ENCODE measurements at regions not wholly inside any gene's neighbourhood (a gene's known extent, or its start where the extent isn't known, plus 50 kb on each side); places are given as distances from the start of the nearest gene placed in this dataset.

- no peaks in the 10 kb centered on the region for H3K9me3 ChIP-seq (ENCODE audit: control insufficient read depth in 2 of 3, insufficient read depth in 1 of 3, low read length in 3 of 3)
- no peak overlapping the region for H3K27ac ChIP-seq (ENCODE audit: low read depth in 2 of 2, low read length in 2 of 2)
- peaks cover 0 to 17% (median 7%) of the 10 kb centered on the region in 3 donors for H3K4me1 ChIP-seq (ENCODE audit: control insufficient read depth in 2 of 3, insufficient read depth in 2 of 3, low read depth in 1 of 3, low read length in 3 of 3)
- no peak overlapping the region for H3K4me3 ChIP-seq (ENCODE audit: low read length in 3 of 3)
- no peaks in the 10 kb centered on the region for H3K36me3 ChIP-seq (ENCODE audit: control insufficient read depth in 2 of 3, insufficient read depth in 3 of 3, low read length in 3 of 3)
- FAIRE-seq: no peak
- intact Hi-C loops (cut with DNase I): no loop called here
- H3K9ac ChIP-seq (ENCODE audit: low read length in 3 of 3): no peak overlapping the region
- TF ChIP-seq, protein P1, sequence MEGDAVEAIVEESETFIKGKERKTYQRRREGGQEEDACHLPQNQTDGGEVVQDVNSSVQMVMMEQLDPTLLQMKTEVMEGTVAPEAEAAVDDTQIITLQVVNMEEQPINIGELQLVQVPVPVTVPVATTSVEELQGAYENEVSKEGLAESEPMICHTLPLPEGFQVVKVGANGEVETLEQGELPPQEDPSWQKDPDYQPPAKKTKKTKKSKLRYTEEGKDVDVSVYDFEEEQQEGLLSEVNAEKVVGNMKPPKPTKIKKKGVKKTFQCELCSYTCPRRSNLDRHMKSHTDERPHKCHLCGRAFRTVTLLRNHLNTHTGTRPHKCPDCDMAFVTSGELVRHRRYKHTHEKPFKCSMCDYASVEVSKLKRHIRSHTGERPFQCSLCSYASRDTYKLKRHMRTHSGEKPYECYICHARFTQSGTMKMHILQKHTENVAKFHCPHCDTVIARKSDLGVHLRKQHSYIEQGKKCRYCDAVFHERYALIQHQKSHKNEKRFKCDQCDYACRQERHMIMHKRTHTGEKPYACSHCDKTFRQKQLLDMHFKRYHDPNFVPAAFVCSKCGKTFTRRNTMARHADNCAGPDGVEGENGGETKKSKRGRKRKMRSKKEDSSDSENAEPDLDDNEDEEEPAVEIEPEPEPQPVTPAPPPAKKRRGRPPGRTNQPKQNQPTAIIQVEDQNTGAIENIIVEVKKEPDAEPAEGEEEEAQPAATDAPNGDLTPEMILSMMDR (IDR thresholded peaks at IDR 0.05; ENCODE audit: borderline replicate concordance, extremely low read depth, insufficient read depth): no peak
- no peaks in the 10 kb centered on the region for H3K27me3 ChIP-seq (ENCODE audit: control insufficient read depth, insufficient read depth, low read length)
- DNase-seq: no peak
Measured at GRCh38 chr13:32961724-32962123, 54.5 kb upstream of the KL start.

- no peaks in the 10 kb centered on the region for H3K9me3 ChIP-seq (ENCODE audit: control insufficient read depth in 2 of 3, insufficient read depth in 1 of 3, low read length in 3 of 3)
- H3K27ac ChIP-seq (ENCODE audit: low read depth in 2 of 2, low read length in 2 of 2): no peak overlapping the region
- no peaks in the 10 kb centered on the region for H3K27me3 ChIP-seq (ENCODE audit: control insufficient read depth, insufficient read depth, low read length)
- TF ChIP-seq, protein P1 (IDR thresholded peaks at IDR 0.05; ENCODE audit: borderline replicate concordance, extremely low read depth, insufficient read depth): no peak
- H3K9ac ChIP-seq (ENCODE audit: low read length in 3 of 3): no peak overlapping the region
- FAIRE-seq (no peak), DNase-seq (no peak)
- intact Hi-C loops (cut with DNase I): no loop called here
- H3K4me3 ChIP-seq (ENCODE audit: low read length in 3 of 3): no peak overlapping the region
- no peaks in the 10 kb centered on the region for H3K36me3 ChIP-seq (ENCODE audit: control insufficient read depth in 2 of 3, insufficient read depth in 3 of 3, low read length in 3 of 3)
- peaks cover 0 to 11% (median 5%) of the 10 kb centered on the region in 3 donors for H3K4me1 ChIP-seq (ENCODE audit: control insufficient read depth in 2 of 3, insufficient read depth in 2 of 3, low read depth in 1 of 3, low read length in 3 of 3)
Measured at GRCh38 chr13:32962342-32962741, 53.9 kb upstream of the KL start.

- TF ChIP-seq, protein P1 (IDR thresholded peaks at IDR 0.05; ENCODE audit: borderline replicate concordance, extremely low read depth, insufficient read depth): no peak
- Histone ChIP-seq H3K9ac (ENCODE audit: low read length in 3 of 3) (no peak overlapping the region), H3K27ac (ENCODE audit: low read depth in 2 of 2, low read length in 2 of 2) (no peak overlapping the region), H3K4me1 (ENCODE audit: control insufficient read depth in 2 of 3, insufficient read depth in 2 of 3, low read depth in 1 of 3, low read length in 3 of 3) (peaks cover 0 to 22% (median 5%) of the 10 kb centered on the region in 3 donors), H3K27me3 (ENCODE audit: control insufficient read depth, insufficient read depth, low read length) (no peaks in the 10 kb centered on the region), H3K9me3 (ENCODE audit: control insufficient read depth in 2 of 3, insufficient read depth in 1 of 3, low read length in 3 of 3) (no peaks in the 10 kb centered on the region), H3K36me3 (ENCODE audit: control insufficient read depth in 2 of 3, insufficient read depth in 3 of 3, low read length in 3 of 3) (no peaks in the 10 kb centered on the region), H3K4me3 (ENCODE audit: low read length in 3 of 3) (no peak overlapping the region)
- FAIRE-seq: no peak
- intact Hi-C loops (cut with DNase I): no loop called here
- DNase-seq: no peak
Measured at GRCh38 chr13:32964987-32965386, 51.2 kb upstream of the KL start.

Measured in kidney (tissue), 13 donors.